SK-N-SH (cell line): ENCODE measurements at regions not wholly inside any gene's neighbourhood (a gene's known extent, or its start where the extent isn't known, plus 50 kb on each side); places are given as distances from the start of the nearest gene placed in this dataset.

Experiments used
- CTCF ChIA-PET: fragments of 300-600, 350-600 bp; formaldehyde crosslinking; extraction: SDS; loops from one replicate; lab custom pipeline; 2021; lab: Yijun Ruan, JAX
- POLR2A ChIA-PET: fragments of 350-600 bp; sonication (Branson Sonifier 250); formaldehyde crosslinking; extraction: SDS; loops from one replicate; lab custom pipeline; 2020; ENCODE audit warnings: antibody characterized with exemption, inconsistent platforms; lab: Yijun Ruan, JAX
- DNase-seq: peaks from one replicate; pipeline ENCODE4 v3.0.0; 2012
- H2AFZ ChIP-seq: fragments of 200-600 bp; sonication (generic); 2 replicates; pipeline ENCODE4 v1.8.1; 2016; ENCODE audit warnings: antibody characterized with exemption, mild to moderate bottlenecking, low read depth
- H3F3A ChIP-seq: fragments of 200-600 bp; sonication (generic); replicated peaks from 2 replicates; pipeline ENCODE3; 2016; ENCODE audit warnings: antibody characterized with exemption, mild to moderate bottlenecking; ENCODE audit not compliant: insufficient read depth
- H3K27ac ChIP-seq, 2 experiments: fragments of 200-500 bp in 1 of 2; fragments of 200-600 bp in 1 of 2; sonication (Bioruptor generic) in 1 of 2; sonication (generic), shearing (Covaris generic) in 1 of 2; 2 replicates each; pipeline versions ENCODE4 v1.5.1 to v1.6.1; 2014 to 2016; ENCODE audit warnings: low read depth in 2 of 2, inconsistent platforms in 1 of 2, low read length in 1 of 2, mild to moderate bottlenecking in 1 of 2, mixed read lengths in 1 of 2
- H3K27me3 ChIP-seq: fragments of 200-600 bp; sonication (generic), shearing (Covaris generic); 2 replicates; pipeline ENCODE4 v1.6.1; 2016; ENCODE audit warnings: mixed run types; ENCODE audit not compliant: insufficient read depth
- H3K36me3 ChIP-seq, 2 experiments: fragments of 200-500 bp in 1 of 2; fragments of 200-600 bp in 1 of 2; sonication (Bioruptor generic) in 1 of 2; sonication (generic) in 1 of 2; replicated peaks in 1 of 2; 2 replicates each; pipeline versions ENCODE3 to v1.5.1; 2014 to 2016; ENCODE audit warnings: low read length in 1 of 2, mild to moderate bottlenecking in 1 of 2; ENCODE audit not compliant: insufficient read depth in 2 of 2, control insufficient read depth in 1 of 2
- H3K4me1 ChIP-seq, 2 experiments: fragments of 200-500 bp in 1 of 2; fragments of 200-600 bp in 1 of 2; sonication (Bioruptor generic) in 1 of 2; sonication (generic), shearing (Covaris generic) in 1 of 2; 2 replicates each; pipeline versions ENCODE4 v1.5.1 to v1.6.1; 2014 to 2016; ENCODE audit warnings: low read depth in 1 of 2, low read length in 1 of 2, mixed run types in 1 of 2; ENCODE audit not compliant: insufficient read depth in 2 of 2, control insufficient read depth in 1 of 2
- H3K4me2 ChIP-seq: fragments of 200-600 bp; sonication (generic), shearing (Covaris generic); 2 replicates; pipeline ENCODE4 v1.6.1; 2017; ENCODE audit warnings: mixed run types
- H3K4me3 ChIP-seq, 2 experiments: fragments of 200-500 bp in 1 of 2; fragments of 200-600 bp in 1 of 2; sonication (Bioruptor generic) in 1 of 2; sonication (generic), shearing (Covaris generic) in 1 of 2; 2 replicates each; pipeline versions ENCODE4 v1.5.1 to v1.8.1; 2014 to 2016; ENCODE audit warnings: low read depth in 2 of 2, inconsistent platforms in 1 of 2, low read length in 1 of 2, mild to moderate bottlenecking in 1 of 2, mixed read lengths in 1 of 2, moderate library complexity in 1 of 2
- H3K79me2 ChIP-seq: fragments of 200-600 bp; sonication (generic); 2 replicates; pipeline ENCODE4 v1.8.1; 2017; ENCODE audit warnings: mild to moderate bottlenecking; ENCODE audit not compliant: insufficient read depth
- H3K9ac ChIP-seq: fragments of 200-600 bp; sonication (generic); 2 replicates; pipeline ENCODE4 v1.6.1; 2017; ENCODE audit warnings: mixed run types
- H3K9me2 ChIP-seq: fragments of 200-600 bp; sonication (generic); 2 replicates; pipeline ENCODE4 v1.6.1; 2017; ENCODE audit warnings: mixed run types
- H3K9me3 ChIP-seq: fragments of 200-600 bp; sonication (generic); 2 replicates; pipeline ENCODE4 v1.6.1; 2017; ENCODE audit warnings: mixed run types, mild to moderate bottlenecking, moderate library complexity
- H4K20me1 ChIP-seq: fragments of 200-600 bp; sonication (generic); 2 replicates; pipeline ENCODE4 v1.6.1; 2017; ENCODE audit warnings: mild to moderate bottlenecking, mixed run types; ENCODE audit not compliant: insufficient read depth
- CHD2 ChIP-seq: fragments of 150-350 bp; IDR thresholded peaks from 2 replicates; pipeline ENCODE4 v1.6.1; 2018; ENCODE audit warnings: low read length; ENCODE audit not compliant: partially characterized antibody
- EP300 ChIP-seq, 2 experiments: IDR thresholded peaks; 2 replicates each; pipeline versions ENCODE4 v1.4.0 to v1.6.1; 2012; ENCODE audit warnings: borderline replicate concordance in 1 of 2, low read depth in 1 of 2, low read length in 1 of 2
- EZH2phosphoT487 ChIP-seq: fragments of 200-600 bp; sonication (generic); IDR thresholded peaks from 2 replicates; pipeline ENCODE4 v1.6.1; 2017; ENCODE audit warnings: low read depth, mixed run types, mild to moderate bottlenecking, antibody characterized with exemption, moderate library complexity, borderline replicate concordance
- FOSL2 ChIP-seq: IDR thresholded peaks from 2 replicates; pipeline ENCODE4 v1.4.0; 2012; ENCODE audit warnings: low read depth, mild to moderate bottlenecking, moderate library complexity, borderline replicate concordance
- FOXM1 ChIP-seq: IDR thresholded peaks from 2 replicates; pipeline ENCODE4 v1.4.0; 2012; ENCODE audit warnings: low read depth, mild to moderate bottlenecking
- GABPA ChIP-seq: IDR thresholded peaks from 2 replicates; pipeline ENCODE4 v1.4.0; 2012; ENCODE audit warnings: low read depth, mild to moderate bottlenecking
- GATA2 ChIP-seq: sonication (generic); formaldehyde crosslinking; IDR thresholded peaks from 2 replicates; pipeline ENCODE4 v1.5.0; 2020; ENCODE audit warnings: mild to moderate bottlenecking, missing genetic modification reagents
- JUND ChIP-seq: IDR thresholded peaks from 2 replicates; pipeline ENCODE4 v1.4.0; 2012
- NRF1 ChIP-seq: IDR thresholded peaks from 2 replicates; pipeline ENCODE4 v1.6.1; 2012; ENCODE audit warnings: low read depth, mild to moderate bottlenecking, low read length
- RAD21 ChIP-seq: IDR thresholded peaks from 2 replicates; pipeline ENCODE4 v1.6.1; 2012; ENCODE audit warnings: mild to moderate bottlenecking, low read length
- RCOR1 ChIP-seq: fragments of 150-350 bp; IDR thresholded peaks from 2 replicates; pipeline ENCODE4 v1.6.1; 2017; ENCODE audit warnings: antibody characterized with exemption, low read length
- RXRA ChIP-seq: IDR thresholded peaks from 2 replicates; pipeline ENCODE4 v1.4.0; 2012; ENCODE audit warnings: low read depth, mild to moderate bottlenecking, borderline replicate concordance
- SIN3A ChIP-seq: IDR thresholded peaks from 2 replicates; pipeline ENCODE4 v1.6.1; 2012; ENCODE audit warnings: low read depth, mild to moderate bottlenecking, low read length, moderate library complexity, borderline replicate concordance
- TAF1 ChIP-seq: IDR thresholded peaks from 2 replicates; pipeline ENCODE4 v1.6.1; 2012; ENCODE audit warnings: low read depth, mild to moderate bottlenecking, low read length, moderate library complexity, borderline replicate concordance
- TEAD4 ChIP-seq: IDR thresholded peaks from 2 replicates; pipeline ENCODE4 v1.4.0; 2012; ENCODE audit warnings: mild to moderate bottlenecking, borderline replicate concordance; ENCODE audit not compliant: insufficient read depth
- WGBS: methylation state at CpG from one replicate; pipeline ENCODE4 v1.1.6; 2017; ENCODE audit warnings: low lambda C conversion rate; 5-methylcytosine and 5-hydroxymethylcytosine counted together
- TF ChIP-seq, protein P1 (sequence below): IDR thresholded peaks from 2 replicates; pipeline ENCODE4 v1.4.0; 2012; ENCODE audit warnings: low read depth
- TF ChIP-seq, protein P2 (sequence below): IDR thresholded peaks from 2 replicates; pipeline ENCODE4 v1.6.1; 2012; ENCODE audit warnings: mild to moderate bottlenecking, low read depth, low read length, moderate library complexity
- TF ChIP-seq, protein P3 (sequence below): fragments of 150-350 bp; IDR thresholded peaks from 2 replicates; pipeline ENCODE4 v1.6.1; 2016; ENCODE audit warnings: mild to moderate bottlenecking, low read depth, low read length
- TF ChIP-seq, protein P4 (sequence below): IDR thresholded peaks from 2 replicates; pipeline ENCODE4 v1.4.0; 2012; ENCODE audit warnings: low read depth, borderline replicate concordance

DNA sequence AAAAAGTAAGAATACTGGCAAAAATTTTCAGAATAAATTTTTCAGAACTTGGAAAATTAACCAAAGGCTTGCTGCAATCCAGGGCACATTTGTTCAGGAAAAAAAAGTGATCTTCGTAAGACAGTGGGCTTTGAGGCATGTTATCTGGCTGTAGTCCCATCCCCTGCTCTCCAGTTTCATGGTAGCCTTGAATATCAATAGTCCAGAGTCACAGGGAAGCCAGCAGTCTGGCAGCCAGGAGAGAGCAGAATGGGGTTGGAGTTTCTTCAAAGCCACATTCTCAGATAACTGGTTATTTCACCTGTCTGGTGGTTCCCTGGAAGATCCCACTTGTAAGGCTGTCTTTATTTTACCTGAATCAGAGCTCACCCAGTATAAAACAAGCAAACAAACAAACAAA lies 669.3 kb downstream of the MATN1 start:
- no peaks in the 10 kb centered on the region for H3K79me2 ChIP-seq
- no peaks in the 10 kb centered on the region for H3K36me3 ChIP-seq
- no peak for TF ChIP-seq SIN3A
- TF ChIP-seq JUND, result no peak
- TF ChIP-seq, protein P1, sequence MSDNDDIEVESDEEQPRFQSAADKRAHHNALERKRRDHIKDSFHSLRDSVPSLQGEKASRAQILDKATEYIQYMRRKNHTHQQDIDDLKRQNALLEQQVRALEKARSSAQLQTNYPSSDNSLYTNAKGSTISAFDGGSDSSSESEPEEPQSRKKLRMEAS, result no peak
- no peak for TF ChIP-seq CHD2
- TF ChIP-seq, protein P2, sequence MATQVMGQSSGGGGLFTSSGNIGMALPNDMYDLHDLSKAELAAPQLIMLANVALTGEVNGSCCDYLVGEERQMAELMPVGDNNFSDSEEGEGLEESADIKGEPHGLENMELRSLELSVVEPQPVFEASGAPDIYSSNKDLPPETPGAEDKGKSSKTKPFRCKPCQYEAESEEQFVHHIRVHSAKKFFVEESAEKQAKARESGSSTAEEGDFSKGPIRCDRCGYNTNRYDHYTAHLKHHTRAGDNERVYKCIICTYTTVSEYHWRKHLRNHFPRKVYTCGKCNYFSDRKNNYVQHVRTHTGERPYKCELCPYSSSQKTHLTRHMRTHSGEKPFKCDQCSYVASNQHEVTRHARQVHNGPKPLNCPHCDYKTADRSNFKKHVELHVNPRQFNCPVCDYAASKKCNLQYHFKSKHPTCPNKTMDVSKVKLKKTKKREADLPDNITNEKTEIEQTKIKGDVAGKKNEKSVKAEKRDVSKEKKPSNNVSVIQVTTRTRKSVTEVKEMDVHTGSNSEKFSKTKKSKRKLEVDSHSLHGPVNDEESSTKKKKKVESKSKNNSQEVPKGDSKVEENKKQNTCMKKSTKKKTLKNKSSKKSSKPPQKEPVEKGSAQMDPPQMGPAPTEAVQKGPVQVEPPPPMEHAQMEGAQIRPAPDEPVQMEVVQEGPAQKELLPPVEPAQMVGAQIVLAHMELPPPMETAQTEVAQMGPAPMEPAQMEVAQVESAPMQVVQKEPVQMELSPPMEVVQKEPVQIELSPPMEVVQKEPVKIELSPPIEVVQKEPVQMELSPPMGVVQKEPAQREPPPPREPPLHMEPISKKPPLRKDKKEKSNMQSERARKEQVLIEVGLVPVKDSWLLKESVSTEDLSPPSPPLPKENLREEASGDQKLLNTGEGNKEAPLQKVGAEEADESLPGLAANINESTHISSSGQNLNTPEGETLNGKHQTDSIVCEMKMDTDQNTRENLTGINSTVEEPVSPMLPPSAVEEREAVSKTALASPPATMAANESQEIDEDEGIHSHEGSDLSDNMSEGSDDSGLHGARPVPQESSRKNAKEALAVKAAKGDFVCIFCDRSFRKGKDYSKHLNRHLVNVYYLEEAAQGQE, result no peak
- TF ChIP-seq GATA2 (CRISPR knock-in tag), result no peak
- no peak for TF ChIP-seq FOSL2
- TF ChIP-seq TEAD4, result no peak
- TF ChIP-seq RXRA, result no peak
- no peak for TF ChIP-seq RAD21
- no peak for TF ChIP-seq FOXM1
- no peak for TF ChIP-seq NRF1
- TF ChIP-seq GABPA, result no peak
- TF ChIP-seq TAF1, result no peak
- TF ChIP-seq EZH2phosphoT487, result no peak
- no peak for TF ChIP-seq RCOR1
- TF ChIP-seq, protein P3, sequence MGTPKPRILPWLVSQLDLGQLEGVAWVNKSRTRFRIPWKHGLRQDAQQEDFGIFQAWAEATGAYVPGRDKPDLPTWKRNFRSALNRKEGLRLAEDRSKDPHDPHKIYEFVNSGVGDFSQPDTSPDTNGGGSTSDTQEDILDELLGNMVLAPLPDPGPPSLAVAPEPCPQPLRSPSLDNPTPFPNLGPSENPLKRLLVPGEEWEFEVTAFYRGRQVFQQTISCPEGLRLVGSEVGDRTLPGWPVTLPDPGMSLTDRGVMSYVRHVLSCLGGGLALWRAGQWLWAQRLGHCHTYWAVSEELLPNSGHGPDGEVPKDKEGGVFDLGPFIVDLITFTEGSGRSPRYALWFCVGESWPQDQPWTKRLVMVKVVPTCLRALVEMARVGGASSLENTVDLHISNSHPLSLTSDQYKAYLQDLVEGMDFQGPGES, result no peak
- TF ChIP-seq, protein P4, sequence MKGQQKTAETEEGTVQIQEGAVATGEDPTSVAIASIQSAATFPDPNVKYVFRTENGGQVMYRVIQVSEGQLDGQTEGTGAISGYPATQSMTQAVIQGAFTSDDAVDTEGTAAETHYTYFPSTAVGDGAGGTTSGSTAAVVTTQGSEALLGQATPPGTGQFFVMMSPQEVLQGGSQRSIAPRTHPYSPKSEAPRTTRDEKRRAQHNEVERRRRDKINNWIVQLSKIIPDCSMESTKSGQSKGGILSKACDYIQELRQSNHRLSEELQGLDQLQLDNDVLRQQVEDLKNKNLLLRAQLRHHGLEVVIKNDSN, result no peak
- no peak for TF ChIP-seq EP300 (IDR thresholded peaks at IDR 0.05; ENCODE audit: borderline replicate concordance in 1 of 2, low read depth in 1 of 2, low read length in 1 of 2)
- no peak overlapping the region for H3K27ac ChIP-seq
- no peak overlapping the region for H3K4me2 ChIP-seq
- no peak for DNase-seq
- H4K20me1 ChIP-seq, result no peaks in the 10 kb centered on the region
- H2AFZ ChIP-seq, result no peak overlapping the region
- peaks cover 4% of the 10 kb centered on the region; the same call in 1 of the 2 replicates for H3K27me3 ChIP-seq
- POLR2A ChIA-PET, result no interaction called here
- peaks cover 0 to 4% of the 10 kb centered on the region in 2 experiments; a peak in 2 of 4 replicates for H3K4me1 ChIP-seq
- WGBS, result 12% methylated on average over 1 of the region's 1 CpG
- H3K9ac ChIP-seq, result no peak overlapping the region
- no peaks in the 10 kb centered on the region for H3F3A ChIP-seq
- no peaks in the 10 kb centered on the region for H3K9me3 ChIP-seq
- no peaks in the 10 kb centered on the region for H3K9me2 ChIP-seq
- CTCF ChIA-PET, result interaction anchor here (1.2 to 1.3 kb wide), 2 partner anchors 9 to 23 kb away, joined by 3 to 4 read pairs; no protein-coding TSS in a partner anchor
- no peak overlapping the region for H3K4me3 ChIP-seq
